NCI-H187 (cell line): ENCODE measurements at regions not wholly inside any gene's neighbourhood (a gene's known extent, or its start where the extent isn't known, plus 50 kb on each side); places are given as distances from the start of the nearest gene placed in this dataset.

Experiments used
- DNase-seq, 2 experiments: peaks; one replicate each; lab custom pipeline; 2025; lab: John Stamatoyannopoulos, UW

DNA sequence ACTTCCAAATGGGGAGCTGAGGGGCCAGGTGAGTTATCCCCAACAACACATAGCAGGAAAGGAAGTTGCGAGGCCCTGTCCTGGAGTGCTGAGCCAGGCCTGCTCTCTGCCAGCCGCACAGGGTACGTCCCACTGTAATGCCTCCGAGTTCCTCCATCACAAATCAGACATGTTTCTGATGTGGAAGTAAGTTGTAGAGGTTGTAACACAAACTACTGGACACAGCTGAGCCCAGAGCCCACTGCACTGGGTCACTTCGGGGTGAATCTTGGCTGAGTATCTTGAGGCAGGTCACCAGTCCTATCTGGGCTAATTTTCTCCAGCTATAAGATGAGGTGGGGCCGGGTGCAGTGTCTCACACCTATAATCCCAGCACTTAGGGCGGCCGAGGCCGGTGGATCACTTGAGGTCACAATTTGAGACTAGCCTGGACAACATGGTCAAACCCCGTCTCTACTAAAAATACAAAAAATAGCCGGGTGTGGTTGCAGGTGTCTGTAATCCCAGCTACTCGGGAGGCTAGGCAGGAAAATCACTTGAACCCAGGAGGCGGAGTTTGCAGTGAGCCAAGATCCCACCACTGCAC, 100.8 kb upstream of the CDH5 start:
- no peak for DNase-seq

DNA sequence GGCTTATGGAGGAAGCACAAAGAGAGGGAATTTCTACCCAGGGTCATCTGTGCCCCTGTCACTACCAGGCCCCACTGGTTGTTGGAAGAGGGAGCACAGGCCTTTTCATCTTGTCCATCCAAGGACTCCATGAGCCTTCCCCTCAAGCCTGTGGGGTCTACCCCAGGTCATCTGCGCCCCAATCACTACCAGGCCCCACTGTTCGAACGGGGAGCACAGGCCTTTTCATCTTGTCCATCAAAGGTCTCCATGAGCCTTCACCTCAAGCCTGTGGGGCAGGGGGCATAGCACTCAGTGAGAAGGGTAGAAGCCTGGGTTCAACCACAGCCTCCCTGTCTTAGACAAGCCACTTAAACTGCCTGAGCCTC, 101.5 kb upstream of the CDH5 start:
- DNase-seq = no peak

DNA sequence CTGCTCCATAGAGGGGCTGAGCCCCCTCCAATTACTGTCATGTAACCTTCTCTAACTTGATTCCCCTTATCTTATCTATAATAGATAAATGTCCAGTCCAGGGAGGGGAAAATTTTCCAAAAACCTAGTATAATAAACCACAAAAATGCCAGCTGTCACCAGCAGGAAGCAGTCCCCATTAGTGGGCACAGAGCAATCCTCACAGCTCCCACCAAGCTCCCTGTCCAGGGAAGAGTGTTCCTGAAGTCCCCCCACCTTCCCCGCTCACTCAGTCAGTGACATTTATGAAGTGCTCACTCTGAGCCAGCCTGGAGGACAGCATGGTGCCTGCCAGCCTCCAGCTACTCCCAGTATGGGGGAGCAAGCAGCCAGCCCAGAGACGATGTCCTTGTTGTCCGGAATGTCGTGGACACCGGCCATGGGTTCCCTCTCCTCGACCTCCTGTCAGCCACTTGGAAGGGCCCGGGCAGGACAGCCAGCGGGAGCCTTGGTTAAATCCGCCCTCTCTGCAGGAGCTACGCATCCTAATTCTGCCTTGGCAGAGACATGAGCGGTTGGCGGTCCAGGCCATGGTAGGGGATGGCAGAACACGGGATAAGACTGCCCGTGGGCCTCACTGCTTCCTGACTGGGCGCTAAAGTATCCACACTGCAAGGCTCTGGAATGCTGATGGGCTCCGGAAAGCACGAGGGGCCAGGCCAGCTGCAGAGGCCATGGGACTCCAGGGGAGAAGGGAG, 102.0 kb upstream of the CDH5 start:
- no peak for DNase-seq

DNA sequence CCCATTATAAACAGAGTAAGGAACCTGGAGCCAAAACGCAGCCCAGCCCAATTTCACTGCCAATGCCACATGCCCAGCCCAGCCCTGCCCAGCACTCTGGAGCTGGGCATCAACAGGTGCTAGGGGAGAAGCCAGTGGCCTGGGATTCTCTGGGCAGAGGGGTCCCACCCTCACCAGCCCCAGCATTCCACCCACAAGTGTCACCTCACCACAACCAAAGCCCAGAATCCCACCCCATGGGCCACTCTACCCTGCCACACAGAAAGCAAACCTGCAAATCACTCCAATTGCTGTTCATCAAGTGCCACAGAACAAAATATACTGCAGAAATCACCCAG, 102.5 kb upstream of the CDH5 start:
- no peak for DNase-seq

DNA sequence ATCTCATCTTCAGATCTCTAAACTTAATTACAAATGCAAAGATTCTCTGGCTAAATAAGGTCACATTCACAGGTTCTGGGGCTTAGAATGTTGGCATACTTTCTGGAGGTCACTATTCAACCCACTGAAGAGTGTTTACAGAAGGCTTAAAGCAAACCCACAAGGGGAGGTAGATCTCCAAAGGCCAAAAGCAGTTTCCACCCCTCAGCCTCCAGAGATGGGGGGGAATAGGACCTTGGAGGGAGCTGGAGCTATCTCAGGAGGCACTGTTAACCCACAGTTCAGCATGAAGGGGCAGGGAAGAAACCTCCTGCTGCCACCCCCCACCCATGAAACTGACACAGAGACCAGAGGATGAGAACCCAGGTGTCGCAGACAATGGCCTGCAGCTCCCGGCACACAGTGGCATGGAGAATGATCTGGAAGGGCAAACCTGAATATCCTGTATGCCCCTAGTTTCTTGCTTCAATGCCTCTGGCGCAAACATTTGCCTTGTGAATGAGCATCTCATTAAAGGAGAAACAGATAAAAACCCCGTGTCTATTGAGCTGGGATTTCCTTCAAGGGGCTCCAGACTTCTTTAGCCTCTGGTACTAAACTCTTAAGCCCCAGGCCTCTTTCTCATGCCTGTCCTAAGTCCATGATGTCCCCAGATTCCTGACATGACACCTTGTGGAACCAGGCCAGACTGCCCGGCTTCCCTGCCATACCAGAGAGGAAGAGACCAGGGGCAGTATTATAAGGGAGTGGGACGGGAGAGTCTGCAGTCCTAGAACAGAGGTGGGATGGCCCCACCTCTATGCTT, 103.1 kb upstream of the CDH5 start:
- no peak for DNase-seq

DNA sequence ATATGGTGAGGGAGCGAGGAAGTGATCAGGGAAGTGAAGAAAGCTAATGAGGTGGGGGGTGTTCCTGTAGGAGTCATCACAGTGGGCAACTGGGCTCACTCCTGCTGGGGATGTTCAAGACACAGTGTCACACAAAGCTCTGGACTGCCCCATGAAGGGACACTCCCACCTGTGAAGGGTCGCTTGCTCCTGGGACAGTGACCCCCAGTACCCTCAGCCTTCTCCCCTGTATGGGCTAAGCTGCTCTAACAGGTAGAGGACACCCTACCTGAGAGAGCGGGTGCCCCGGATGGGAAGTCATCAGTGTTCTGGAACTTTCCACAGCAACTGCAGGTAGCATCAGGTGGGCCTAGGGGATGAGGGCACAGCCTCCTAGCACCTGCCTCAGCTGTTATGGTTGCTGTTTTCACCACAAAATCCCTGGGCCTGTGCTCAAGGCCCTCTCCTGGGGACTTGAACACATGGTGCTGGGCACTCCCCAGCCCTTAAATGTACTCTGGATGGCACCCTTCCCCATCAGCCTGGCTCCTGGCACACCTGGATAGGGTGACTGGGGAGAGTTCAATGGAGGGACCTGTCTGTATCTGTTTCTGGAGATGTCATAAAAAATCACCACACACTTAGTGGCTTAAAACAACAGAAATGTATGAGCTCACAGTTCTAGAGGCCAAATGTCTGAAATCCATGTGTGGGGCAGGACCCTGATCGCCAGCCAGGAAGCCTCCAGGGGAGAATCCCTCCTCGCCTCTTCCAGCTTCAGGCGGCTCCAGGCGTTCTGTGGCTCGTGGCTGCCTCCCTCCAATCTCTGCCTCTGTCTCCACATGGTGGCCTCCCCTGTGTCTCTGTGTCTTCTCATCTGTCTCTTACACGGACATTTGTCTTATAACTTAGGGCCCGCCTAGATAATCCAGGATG, 104.0 kb upstream of the CDH5 start:
- no peak for DNase-seq

DNA sequence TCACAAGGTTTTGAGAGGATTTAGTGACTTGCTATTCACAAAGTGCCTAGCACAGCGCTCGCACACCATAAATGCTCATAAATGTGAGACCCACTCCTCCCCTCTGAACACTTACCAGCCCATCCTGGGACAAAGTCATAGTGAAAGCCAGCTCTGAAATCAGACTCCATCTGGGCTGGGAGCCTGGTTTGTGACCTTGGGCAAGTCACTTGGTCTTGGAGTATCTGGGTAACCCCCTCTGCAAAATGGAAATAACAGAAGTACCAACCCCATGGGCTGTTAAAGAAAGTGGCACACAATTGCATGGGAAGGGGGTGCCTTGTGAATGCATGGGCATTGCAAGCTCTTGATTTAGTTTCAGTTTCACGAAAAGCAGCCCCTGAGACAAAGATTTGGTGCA, 104.7 kb upstream of the CDH5 start:
- DNase-seq = no peak

DNA sequence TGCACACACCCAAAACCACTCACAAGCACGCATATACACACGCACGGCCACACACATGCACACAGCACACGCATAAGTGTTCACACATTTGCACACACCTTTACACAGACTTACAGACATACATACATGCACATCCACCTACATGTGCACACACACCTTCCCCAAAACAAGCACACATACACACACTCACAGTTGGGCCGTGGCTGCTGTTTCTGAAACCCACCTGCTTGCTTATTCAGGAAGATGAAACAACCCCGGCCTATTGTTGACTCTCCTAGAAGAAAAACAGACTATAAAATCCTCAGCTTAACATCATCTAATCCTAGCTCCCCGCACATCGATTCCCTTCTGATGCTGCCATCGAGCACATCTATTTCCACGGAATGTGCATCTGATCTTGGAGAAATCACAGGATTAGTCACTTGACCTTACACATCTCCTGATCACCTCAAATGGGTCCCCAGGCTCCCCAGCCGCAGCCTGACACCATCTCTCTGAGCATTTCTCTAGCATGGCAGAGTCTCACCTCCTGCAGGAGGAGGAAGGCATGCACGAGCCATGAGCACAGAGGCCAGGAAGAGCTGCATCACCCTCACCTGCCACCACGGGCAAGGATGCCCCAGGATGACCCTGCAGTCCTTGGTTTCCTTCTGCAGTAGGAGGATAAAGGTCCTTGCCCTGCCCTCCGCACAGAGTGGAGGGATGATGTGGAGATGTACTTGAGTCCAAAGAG, 105.8 kb upstream of the CDH5 start:
- DNase-seq = no peak

DNA sequence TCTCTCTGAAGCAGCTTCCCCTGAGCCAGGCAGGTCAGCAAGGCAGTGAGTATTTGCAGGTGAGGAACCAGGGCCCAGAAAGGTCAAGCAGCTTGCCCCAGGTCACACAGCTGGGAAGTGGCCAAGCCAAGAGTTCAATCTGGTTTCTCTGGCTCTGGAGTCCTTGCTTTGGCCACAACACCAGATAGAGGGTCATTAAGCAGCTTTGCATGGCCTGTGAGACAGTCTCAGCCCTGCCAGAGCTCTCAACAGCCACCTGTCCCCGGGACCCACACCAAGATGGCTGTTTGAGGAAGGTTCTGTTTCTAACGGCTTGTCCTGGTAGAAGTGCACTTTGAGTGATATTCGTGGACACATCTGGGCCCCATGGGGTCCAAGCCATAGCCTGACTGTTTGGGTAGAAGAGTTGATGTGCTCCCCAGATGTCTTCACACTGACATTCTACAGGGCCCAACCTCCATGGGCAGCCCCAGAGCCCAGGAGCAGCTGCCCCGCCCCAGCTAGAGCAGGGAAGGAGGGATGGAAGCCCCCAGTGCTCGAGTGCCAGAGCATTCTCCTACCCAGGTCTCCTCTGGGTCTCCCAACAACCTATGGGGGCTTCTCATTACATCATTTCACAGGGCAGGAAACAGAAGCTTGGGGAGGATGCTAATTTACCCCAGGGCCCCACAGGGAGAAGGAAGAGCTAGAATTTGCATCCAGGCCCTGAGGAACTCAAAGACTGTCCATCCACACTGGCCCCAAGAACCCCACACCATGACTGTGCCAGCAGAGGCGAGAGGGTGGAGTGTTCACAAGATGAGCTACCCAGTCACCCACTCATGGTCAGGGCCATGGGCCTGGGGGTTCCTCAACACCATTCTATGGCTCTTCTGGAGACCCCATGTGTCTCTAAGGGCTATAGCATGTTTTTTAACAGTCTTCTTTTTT, 107.3 kb upstream of the CDH5 start:
- DNase-seq = no peak

DNA sequence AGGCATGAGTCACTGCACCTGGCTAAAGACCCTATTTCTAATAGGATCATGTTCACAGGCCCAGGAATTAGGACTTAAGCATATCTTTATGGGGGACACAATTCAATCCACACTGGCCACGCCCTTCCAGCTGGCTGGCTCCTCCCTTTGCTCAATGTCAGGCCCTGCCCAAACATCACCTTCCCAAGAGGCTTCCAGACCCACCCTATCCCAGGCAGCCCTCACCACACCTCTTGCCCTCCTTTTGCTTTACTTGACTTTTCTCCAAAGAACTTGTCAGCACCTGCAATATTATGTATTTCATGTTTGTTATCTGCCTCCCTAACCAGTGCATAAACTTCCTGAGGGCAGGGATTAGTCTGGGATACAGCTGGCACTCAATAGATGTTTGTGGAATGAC, 109.6 kb upstream of the CDH5 start:
- no peak for DNase-seq

DNA sequence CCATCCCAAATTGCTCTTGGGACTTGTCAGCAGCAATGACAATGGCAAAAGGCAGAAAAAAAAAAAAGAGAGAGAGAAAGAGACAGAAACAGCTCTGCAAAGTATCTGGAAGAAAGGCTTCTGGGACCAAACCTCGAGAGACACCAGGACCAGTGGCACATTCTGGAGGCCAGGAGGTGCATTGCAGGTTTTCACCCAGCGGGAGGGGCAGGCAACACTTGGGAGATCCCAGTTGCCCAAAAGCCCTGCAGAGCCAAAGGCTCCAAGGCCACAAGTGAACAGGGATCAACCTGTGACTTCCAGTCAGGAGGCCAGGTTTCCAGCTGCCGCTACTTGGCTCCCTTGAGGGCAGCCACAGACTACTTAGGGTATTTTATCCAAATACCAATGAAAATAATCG, 110.8 kb upstream of the CDH5 start:
- no peak for DNase-seq

DNA sequence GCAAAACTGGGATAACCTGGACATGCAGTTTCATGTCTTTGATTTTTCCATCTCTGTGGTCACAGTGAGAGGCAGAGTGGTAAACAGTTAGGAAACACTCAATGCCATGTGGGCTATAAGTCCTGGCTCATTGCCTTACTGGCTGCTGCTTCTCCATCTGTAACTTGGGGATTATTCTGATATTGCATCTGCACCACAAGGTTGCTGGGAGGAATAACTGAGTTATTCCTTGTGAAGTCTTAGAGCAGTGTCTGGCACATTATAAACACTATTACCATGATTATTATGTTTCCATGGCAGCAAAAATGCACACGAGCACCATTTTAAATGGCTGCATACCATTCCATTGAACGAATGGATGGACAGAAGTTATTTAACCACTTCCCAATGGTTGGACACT, 111.7 kb upstream of the CDH5 start:
- no peak for DNase-seq

DNA sequence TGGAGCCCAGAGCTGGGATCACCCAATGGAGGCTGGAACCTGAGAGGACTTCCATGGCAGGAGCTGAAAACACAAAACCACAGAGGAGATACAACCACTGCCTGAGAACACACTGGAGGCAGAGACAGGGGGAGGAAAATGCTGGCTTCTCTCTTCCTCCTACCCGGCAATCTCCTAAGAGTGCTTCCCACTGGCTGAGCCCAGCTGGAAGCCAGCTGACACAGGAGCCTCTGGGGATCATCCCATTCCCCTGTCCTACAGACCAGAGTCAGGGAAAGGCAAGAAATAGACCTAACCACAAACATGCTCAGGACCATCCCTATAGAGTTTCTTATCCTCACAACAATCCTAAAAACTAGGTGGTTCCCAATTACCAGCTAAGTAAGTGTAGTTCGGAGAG, 112.4 kb upstream of the CDH5 start:
- DNase-seq = no peak

DNA sequence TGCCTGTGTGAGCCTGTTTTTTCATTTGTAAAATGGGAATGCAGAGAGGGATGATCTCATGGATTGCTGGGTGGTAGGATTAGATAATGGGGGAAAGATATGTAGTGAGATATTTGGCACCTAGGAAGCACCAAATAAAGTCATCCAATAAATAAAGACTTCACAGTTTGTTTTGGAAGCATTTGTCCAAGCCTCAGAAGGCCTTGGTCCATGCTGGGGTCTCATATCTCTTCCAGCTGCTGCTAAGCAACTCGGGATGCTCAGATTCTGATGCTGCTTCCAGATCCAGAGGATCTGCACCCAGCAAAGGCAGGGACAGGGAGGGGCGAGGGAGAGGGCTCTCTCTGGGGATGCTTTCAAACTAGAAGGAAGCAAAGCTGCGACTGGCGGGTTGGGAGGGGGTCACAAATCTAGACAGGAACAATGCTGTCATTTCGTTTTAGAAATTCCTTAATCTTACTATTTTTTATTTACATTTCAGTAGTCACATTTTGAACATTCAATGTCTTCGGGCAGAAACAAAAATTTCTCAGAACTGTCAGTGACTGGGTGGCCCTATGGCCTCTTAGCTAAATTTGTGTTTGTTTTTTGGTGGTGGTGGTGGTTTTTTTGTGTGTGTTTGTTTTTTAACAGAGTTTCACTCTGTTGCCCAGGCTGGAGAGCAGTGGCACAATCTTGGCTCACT, 114.9 kb upstream of the CDH5 start:
- DNase-seq = no peak

DNA sequence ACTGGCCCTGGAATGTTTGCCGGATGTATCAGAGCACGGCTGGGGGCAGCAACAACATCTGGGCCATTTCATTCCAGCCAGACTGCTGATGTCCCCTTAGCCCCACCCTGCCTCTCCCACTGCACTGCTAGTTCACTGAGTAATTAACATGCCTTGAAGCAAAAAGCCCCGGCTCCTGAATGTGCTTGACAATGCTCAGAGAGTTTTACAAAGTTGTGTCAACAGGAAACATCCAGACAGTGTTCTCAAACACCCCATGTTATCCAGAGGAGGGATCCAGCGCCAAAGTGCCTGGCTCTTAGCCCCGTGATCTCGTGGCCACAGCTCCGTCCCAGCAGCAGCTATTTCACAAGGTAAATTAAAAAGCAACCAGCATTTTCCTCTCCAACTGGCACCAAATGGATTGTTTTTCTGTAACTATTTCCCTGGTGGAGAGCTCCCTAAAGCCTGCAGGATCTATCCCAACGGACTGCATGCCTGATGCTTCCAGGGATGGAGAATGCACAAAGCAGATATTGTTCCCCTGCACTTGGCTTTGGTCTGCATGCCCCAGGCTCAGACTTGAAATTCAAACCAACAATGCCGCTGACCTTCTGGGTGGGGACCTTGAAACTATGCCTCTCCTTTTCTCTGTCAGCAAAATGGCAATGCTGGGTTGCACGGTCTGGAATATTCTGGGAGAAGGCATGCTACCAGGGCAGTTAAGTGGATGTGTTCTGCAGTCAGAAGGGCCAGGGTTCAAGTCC, 115.6 kb upstream of the CDH5 start:
- no peak for DNase-seq

DNA sequence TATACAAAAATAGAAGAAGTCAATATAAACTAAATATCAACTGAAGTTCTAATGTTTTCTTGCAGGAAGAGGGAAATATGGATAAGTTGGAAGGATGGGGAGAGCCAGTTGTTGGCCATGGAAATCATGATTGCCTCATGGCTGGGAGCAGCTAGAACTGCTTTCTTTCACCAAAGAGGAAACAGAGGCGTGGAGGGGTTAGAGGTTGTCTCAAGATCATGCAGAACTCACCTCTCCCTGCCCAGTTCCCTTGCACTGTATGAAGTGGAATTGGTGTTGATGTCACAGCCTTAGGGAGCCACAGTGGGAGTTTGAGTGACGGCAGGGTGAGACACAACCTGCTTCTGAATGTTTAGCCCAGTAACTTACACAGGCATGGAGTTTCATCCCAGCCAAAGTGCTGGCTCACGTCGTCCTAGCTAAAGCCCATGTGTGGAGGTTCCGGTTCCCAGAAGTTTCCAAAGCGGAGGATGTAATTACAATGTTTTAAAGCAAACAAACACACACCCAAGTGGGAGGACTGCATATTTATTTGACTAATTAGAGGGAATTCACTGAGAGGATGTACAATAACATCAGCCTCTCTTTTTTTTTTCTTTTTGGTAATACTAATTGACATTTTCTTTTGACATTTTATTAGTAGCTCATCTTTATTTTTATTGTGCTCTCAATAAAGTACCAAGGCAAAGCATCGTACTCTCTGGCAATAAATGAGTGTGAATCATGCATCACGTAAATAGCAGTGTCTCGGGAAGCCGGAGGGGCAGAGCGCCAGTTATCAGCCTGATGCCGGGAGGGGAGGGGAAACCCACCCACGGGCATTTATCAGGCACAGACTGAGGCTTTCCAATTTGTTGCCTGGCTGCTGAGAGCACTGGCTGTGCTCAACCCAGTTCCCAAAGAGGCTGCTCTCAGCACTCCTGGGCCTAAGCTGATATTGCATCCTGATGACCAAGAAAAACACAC, 118.7 kb upstream of the CDH5 start:
- no peak for DNase-seq

DNA sequence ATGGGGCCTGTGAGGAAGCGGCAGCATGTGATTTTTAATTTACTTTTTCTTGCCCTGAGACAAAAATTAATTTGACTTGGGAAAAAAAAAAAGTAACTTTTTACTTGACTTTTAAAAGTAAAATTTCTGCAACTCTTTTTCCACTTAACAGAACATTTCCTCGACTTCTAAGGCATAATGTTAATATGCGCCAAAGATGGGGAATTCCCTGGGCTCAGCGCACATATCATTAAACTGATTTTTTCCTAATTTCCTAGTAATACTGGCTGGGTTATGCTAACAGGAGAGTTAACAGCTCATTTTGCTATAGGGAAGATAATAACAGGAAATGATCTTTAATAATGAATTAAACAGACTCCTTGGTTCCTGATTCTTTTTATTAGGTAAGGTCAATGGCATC, 120.6 kb upstream of the CDH5 start:
- no peak for DNase-seq

DNA sequence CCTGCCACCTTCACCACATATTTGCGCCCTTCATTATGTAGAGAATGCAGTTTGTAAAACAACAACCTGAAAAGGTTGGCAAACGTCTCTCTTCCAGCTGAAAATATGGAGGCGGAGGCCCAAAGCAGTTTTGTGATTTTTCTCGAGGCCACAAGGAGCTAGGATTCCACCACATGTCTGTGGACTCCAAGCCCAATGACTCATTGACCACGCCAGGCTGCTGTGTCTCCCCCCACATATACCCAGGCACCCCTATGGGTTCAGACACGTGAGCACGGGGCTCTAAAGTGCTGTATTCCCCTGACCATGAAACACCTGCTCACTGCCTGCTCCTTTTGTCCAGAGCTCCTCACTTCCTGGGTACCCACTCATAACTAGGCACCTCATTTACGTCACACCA, 121.4 kb upstream of the CDH5 start:
- no peak for DNase-seq
